Trophoblast cell (in vitro differentiated cells and primary cell): ENCODE measurements at regions not wholly inside any gene's neighbourhood (a gene's known extent, or its start where the extent isn't known, plus 50 kb on each side); places are given as distances from the start of the nearest gene placed in this dataset.

Experiments
- DNase-seq, 2 donors: peaks; one replicate each; pipeline ENCODE4 v3.0.0-alpha.2; 2016
- H2AFZ ChIP-seq: 2 replicates; pipeline ENCODE4 v1.6.1; 2013; ENCODE audit warnings: low read length, moderate library complexity, mild to moderate bottlenecking; ENCODE audit not compliant: insufficient read depth, poor library complexity
- H2AK5ac ChIP-seq: 2 replicates; pipeline ENCODE4 v1.6.1; 2013; ENCODE audit warnings: mild to moderate bottlenecking, low read length
- H2BK120ac ChIP-seq: 2 replicates; pipeline ENCODE4 v1.6.1; 2013; ENCODE audit warnings: low read length, mild to moderate bottlenecking, moderate library complexity; ENCODE audit not compliant: insufficient read depth, poor library complexity
- H2BK12ac ChIP-seq: 2 replicates; pipeline ENCODE4 v1.6.1; 2013; ENCODE audit warnings: mild to moderate bottlenecking, low read length, moderate library complexity
- H2BK5ac ChIP-seq: 2 replicates; pipeline ENCODE4 v1.6.1; 2013; ENCODE audit warnings: low read length, low read depth, moderate library complexity, mild to moderate bottlenecking; ENCODE audit not compliant: poor library complexity
- H3K14ac ChIP-seq: 2 replicates; pipeline ENCODE4 v1.6.1; 2013; ENCODE audit warnings: mild to moderate bottlenecking, low read length
- H3K18ac ChIP-seq: 2 replicates; pipeline ENCODE4 v1.6.1; 2013; ENCODE audit warnings: mild to moderate bottlenecking, low read length
- H3K23ac ChIP-seq: 2 replicates; pipeline ENCODE4 v1.6.1; 2013; ENCODE audit warnings: low read length
- H3K27ac ChIP-seq: 2 replicates; pipeline ENCODE4 v1.5.1; 2013; ENCODE audit warnings: low read depth, mild to moderate bottlenecking, inconsistent platforms, low read length, moderate library complexity
- H3K27me3 ChIP-seq: 2 replicates; pipeline ENCODE4 v1.6.1; 2013; ENCODE audit warnings: inconsistent platforms, mild to moderate bottlenecking, low read length, moderate library complexity; ENCODE audit not compliant: insufficient read depth
- H3K36me3 ChIP-seq, 2 experiments: 1 replicate in 1 of 2; 2 replicates in 1 of 2; pipeline ENCODE4 v1.6.1; 2013; ENCODE audit warnings: low read length in 2 of 2, mild to moderate bottlenecking in 2 of 2, moderate library complexity in 1 of 2; ENCODE audit not compliant: insufficient read depth in 2 of 2, control insufficient read depth in 1 of 2
- H3K4ac ChIP-seq: 2 replicates; pipeline ENCODE4 v1.6.1; 2013; ENCODE audit warnings: low read depth, mild to moderate bottlenecking, low read length, moderate library complexity
- H3K4me1 ChIP-seq, 2 experiments: 1 replicate in 1 of 2; 2 replicates in 1 of 2; pipeline ENCODE4 v1.6.1; 2013; ENCODE audit warnings: low read length in 2 of 2, mild to moderate bottlenecking in 2 of 2, moderate library complexity in 1 of 2; ENCODE audit not compliant: insufficient read depth in 2 of 2, control insufficient read depth in 1 of 2
- H3K4me2 ChIP-seq: 2 replicates; pipeline ENCODE4 v1.6.1; 2013; ENCODE audit warnings: inconsistent platforms, mild to moderate bottlenecking, low read length, moderate library complexity
- H3K4me3 ChIP-seq: 2 replicates; pipeline ENCODE4 v1.5.1; 2013; ENCODE audit warnings: mild to moderate bottlenecking, low read depth, low read length, inconsistent platforms
- H3K79me1 ChIP-seq: one replicate; pipeline ENCODE4 v1.6.1; 2013; ENCODE audit warnings: low read length
- H3K79me2 ChIP-seq: 2 replicates; pipeline ENCODE4 v1.6.1; 2013; ENCODE audit warnings: low read length, mild to moderate bottlenecking; ENCODE audit not compliant: control insufficient read depth, insufficient read depth, poor library complexity
- H3K9ac ChIP-seq: 2 replicates; pipeline ENCODE4 v1.6.1; 2013; ENCODE audit warnings: mild to moderate bottlenecking, low read length
- H3K9me3 ChIP-seq: 2 replicates; pipeline ENCODE4 v1.6.1; 2013; ENCODE audit warnings: low read depth, mild to moderate bottlenecking, control low read depth, inconsistent platforms, low read length; ENCODE audit not compliant: insufficient read depth
- H4K12ac ChIP-seq: 2 replicates; pipeline ENCODE4 v1.6.1; 2013; ENCODE audit warnings: low read depth, mild to moderate bottlenecking, low read length, moderate library complexity
- H4K8ac ChIP-seq: 2 replicates; pipeline ENCODE4 v1.6.1; 2013; ENCODE audit warnings: low read depth, mild to moderate bottlenecking, low read length, moderate library complexity
- H4K91ac ChIP-seq: one replicate; pipeline ENCODE4 v1.6.1; 2013; ENCODE audit warnings: low read depth, mild to moderate bottlenecking, low read length, moderate library complexity
- WGBS: extraction: QIAGEN DNeasy Blood & Tissue Kit; methylation state at CpG from one replicate; pipeline ENCODE4 v1.1.7; 2013; ENCODE audit warnings: missing lambda C conversion rate; ENCODE audit not compliant: insufficient read length, insufficient coverage; ENCODE audit errors: extremely low coverage; 5-methylcytosine and 5-hydroxymethylcytosine counted together

GRCh38 chr2:204361738-204362137 is 183.5 kb upstream of the PARD3B start:
- WGBS: no CpG with 5 or more reads among the region's 2 CpGs
- H3K4me3 ChIP-seq: no peak overlapping the region
- no peaks in the 10 kb centered on the region for H3K4me1 ChIP-seq
- no peak overlapping the region for H2AFZ ChIP-seq
- H3K4me2 ChIP-seq: no peak overlapping the region
- H4K8ac ChIP-seq: no peak overlapping the region
- H3K9ac ChIP-seq: no peak overlapping the region
- no peaks in the 10 kb centered on the region for H3K9me3 ChIP-seq
- no peak overlapping the region for H2BK12ac ChIP-seq
- no peak for DNase-seq
- no peak overlapping the region for H3K18ac ChIP-seq
- H3K14ac ChIP-seq: no peak overlapping the region
- no peaks in the 10 kb centered on the region for H3K79me1 ChIP-seq
- H3K4ac ChIP-seq: no peak overlapping the region
- H3K27me3 ChIP-seq: no peaks in the 10 kb centered on the region
- no peak overlapping the region for H3K27ac ChIP-seq
- H4K12ac ChIP-seq: no peak overlapping the region
- H2BK5ac ChIP-seq: no peak overlapping the region
- no peak overlapping the region for H2BK120ac ChIP-seq
- H3K79me2 ChIP-seq: no peaks in the 10 kb centered on the region
- H4K91ac ChIP-seq: no peak overlapping the region
- H3K23ac ChIP-seq: no peak overlapping the region
- H2AK5ac ChIP-seq: no peak overlapping the region
- no peaks in the 10 kb centered on the region for H3K36me3 ChIP-seq

- H3K9me3 ChIP-seq: no peaks in the 10 kb centered on the region
- H2BK12ac ChIP-seq: no peak overlapping the region
- H3K4me2 ChIP-seq: no peak overlapping the region
- no peak overlapping the region for H2AK5ac ChIP-seq
- no peak overlapping the region for H3K14ac ChIP-seq
- H3K27ac ChIP-seq: no peak overlapping the region
- H3K4me1 ChIP-seq: no peaks in the 10 kb centered on the region
- DNase-seq: no peak
- H4K91ac ChIP-seq: no peak overlapping the region
- no peaks in the 10 kb centered on the region for H3K27me3 ChIP-seq
- no peak overlapping the region for H3K4ac ChIP-seq
- no peaks in the 10 kb centered on the region for H3K79me1 ChIP-seq
- H2BK120ac ChIP-seq: no peak overlapping the region
- H2BK5ac ChIP-seq: no peak overlapping the region
- H3K4me3 ChIP-seq: no peak overlapping the region
- H2AFZ ChIP-seq: no peak overlapping the region
- H3K79me2 ChIP-seq: no peaks in the 10 kb centered on the region
- H3K9ac ChIP-seq: no peak overlapping the region
- no peak overlapping the region for H3K23ac ChIP-seq
- no peaks in the 10 kb centered on the region for H3K36me3 ChIP-seq
- WGBS: no CpG with 5 or more reads among the region's 2 CpGs
- H3K18ac ChIP-seq: no peak overlapping the region
- H4K12ac ChIP-seq: no peak overlapping the region
- H4K8ac ChIP-seq: no peak overlapping the region
These were observed 182.7 kb upstream of the PARD3B start for GRCh38 chr2:204362581-204362980.

- no peak overlapping the region for H3K4me2 ChIP-seq
- no peaks in the 10 kb centered on the region for H3K4me1 ChIP-seq
These were observed 181.8 kb upstream of the PARD3B start for GRCh38 chr2:204363513-204363912.

GRCh38 chr2:204364860-204365535 is 180.3 kb upstream of the PARD3B start:
- Histone ChIP-seq H3K79me2 (no peaks in the 10 kb centered on the region), H3K27me3 (no peaks in the 10 kb centered on the region), H2AK5ac (no peak overlapping the region), H3K79me1 (no peaks in the 10 kb centered on the region), H2BK5ac (no peak overlapping the region), H3K4me3 (no peak overlapping the region), H3K27ac (no peak overlapping the region), H3K23ac (no peak overlapping the region), H3K14ac (no peak overlapping the region), H3K18ac (no peak overlapping the region), H3K4me1 (no peaks in the 10 kb centered on the region), H2BK12ac (no peak overlapping the region), H4K12ac (no peak overlapping the region), H4K91ac (no peak overlapping the region), H4K8ac (no peak overlapping the region), H2BK120ac (no peak overlapping the region), H3K9ac (no peak overlapping the region), H3K4ac (no peak overlapping the region), H3K36me3 (no peaks in the 10 kb centered on the region), H3K4me2 (no peak overlapping the region), H3K9me3 (no peaks in the 10 kb centered on the region), H2AFZ (no peak overlapping the region)
- WGBS: no CpG with 5 or more reads among the region's 6 CpGs
- DNase-seq: peak in 1 of 2 donors; percentile 10

More at GRCh38 chr2:204363513-204363912, 181.8 kb upstream of the PARD3B start:
- Histone ChIP-seq H3K4ac (no peak overlapping the region), H3K9me3 (no peaks in the 10 kb centered on the region), H3K23ac (no peak overlapping the region), H3K79me2 (no peaks in the 10 kb centered on the region), H3K79me1 (no peaks in the 10 kb centered on the region), H3K36me3 (no peaks in the 10 kb centered on the region), H2AK5ac (no peak overlapping the region), H3K27ac (no peak overlapping the region), H2BK12ac (no peak overlapping the region), H3K4me3 (no peak overlapping the region), H3K27me3 (no peaks in the 10 kb centered on the region), H4K8ac (no peak overlapping the region), H4K12ac (no peak overlapping the region), H4K91ac (no peak overlapping the region), H2AFZ (no peak overlapping the region), H3K18ac (no peak overlapping the region), H2BK120ac (no peak overlapping the region), H2BK5ac (no peak overlapping the region), H3K14ac (no peak overlapping the region), H3K9ac (no peak overlapping the region)
- DNase-seq: no peak
- no CpG with 5 or more reads among the region's 2 CpGs for WGBS
